ENCODE measurements at regions not wholly inside any gene's neighbourhood (a gene's known extent, or its start where the extent isn't known, plus 50 kb on each side); places are given as distances from the start of the nearest gene placed in this dataset.

GRCh38 chr2:162932416-162932815 is 93.8 kb upstream of the KCNH7 start:
- no peak for DNase-seq

GRCh38 chr2:162929571-162929970 is 91.0 kb upstream of the KCNH7 start:
- DNase-seq = no peak

DNA sequence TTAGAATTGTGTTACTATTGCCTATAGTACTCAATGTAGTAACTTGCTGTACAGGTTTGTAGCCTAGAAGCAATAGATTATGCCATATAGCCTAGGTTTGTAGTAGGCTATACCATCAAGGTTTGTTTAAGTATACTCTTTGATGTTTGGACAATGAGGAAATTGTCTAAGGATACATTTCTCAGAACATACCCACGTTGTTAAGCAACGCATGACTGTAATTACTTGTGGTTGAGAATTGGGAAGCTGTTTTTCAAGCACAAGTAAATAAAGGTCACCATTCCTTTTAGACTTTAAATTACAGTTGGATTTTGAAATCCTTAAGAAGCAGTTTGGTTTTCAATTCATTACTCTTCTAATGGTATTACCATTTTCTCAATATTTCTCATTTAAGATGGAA is 89.8 kb upstream of the KCNH7 start:
- DNase-seq = no peak

DNA sequence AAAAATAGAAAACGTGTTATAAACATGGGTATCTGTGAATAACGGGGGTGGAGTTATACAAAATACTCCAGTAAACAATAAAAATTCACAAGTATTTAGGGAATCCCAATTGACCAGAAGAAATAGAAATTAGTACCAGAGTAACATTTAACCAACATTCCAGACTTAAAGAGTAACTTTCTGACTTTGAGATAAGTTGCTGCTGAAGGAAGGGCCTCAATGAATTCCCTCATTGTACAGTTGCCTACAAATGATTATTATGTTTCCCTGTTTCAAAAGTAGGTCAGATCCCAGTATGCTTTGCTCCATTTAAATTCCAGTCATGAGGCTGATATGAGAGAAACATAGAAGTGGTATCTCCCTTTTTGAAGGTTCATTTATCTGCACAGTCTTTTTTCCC is 88.3 kb upstream of the KCNH7 start:
- DNase-seq = no peak

DNA sequence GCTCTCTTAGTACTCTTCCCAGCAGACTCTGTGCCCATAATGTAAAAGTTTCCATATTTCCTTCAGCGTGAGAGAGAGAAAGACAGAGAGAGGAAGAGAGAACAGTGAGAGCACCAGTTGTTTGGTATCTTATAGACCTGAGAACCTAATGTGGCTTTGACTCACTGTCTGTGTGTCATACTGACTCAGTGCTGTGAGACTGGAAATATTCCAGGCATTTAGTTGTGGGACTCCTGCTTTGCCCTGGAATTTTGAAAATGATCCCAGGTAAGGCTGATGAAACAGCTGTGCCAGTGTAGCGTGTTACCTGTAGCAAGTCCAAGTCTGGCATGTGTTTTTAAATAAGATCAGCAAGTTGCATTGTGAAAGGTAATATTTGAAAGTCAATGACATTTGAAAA is 87.9 kb upstream of the KCNH7 start:
- no peak for DNase-seq

- DNase-seq = no peak
Observed at GRCh38 chr2:162925595-162925994, 87.0 kb upstream of the KCNH7 start.

DNA sequence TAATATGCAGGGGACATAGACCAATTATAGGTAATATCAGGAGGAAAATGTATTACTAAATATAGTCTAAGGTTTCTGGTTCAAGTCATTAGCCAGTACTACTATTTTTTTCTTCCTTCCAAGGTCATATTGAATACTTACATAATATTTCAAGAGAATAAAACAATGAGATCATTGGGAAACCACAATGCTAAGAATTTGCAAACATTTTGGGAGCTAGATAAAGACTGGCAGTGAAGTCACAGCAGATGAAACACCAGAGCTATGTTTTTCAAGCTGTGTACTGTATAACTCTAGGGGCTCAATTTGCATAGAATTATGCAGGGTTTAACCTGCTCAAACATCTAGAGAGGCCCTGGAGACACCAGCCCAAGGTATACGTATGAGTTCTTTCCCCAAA is 80.5 kb upstream of the KCNH7 start:
- no peak for DNase-seq

DNA sequence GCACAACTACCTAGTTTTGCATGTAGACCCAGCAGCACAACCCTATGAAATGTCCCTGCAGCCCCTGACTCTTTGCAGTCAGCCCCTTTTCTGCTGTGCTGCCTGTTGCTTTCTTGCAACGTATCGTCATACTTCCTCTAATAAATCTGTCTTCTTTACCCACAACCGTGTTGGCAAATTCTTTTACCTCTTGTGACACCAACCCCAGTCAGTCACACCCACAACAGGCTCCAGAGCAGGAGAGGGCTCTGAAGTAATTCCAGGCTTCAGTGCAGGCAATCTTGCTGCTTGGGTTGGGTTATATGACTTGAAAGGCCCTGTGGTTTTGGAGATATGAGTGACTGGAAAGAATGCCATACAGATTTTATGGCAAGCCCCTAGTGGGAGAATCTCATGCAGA is 79.1 kb upstream of the KCNH7 start:
- DNase-seq = no peak

- no peak for DNase-seq
Observed at GRCh38 chr2:162916286-162916801, 77.8 kb upstream of the KCNH7 start.

- DNase-seq = no peak
Observed at GRCh38 chr2:162915858-162916257, 77.3 kb upstream of the KCNH7 start.

- DNase-seq = no peak
Observed at GRCh38 chr2:162914161-162914560, 75.6 kb upstream of the KCNH7 start.

DNA sequence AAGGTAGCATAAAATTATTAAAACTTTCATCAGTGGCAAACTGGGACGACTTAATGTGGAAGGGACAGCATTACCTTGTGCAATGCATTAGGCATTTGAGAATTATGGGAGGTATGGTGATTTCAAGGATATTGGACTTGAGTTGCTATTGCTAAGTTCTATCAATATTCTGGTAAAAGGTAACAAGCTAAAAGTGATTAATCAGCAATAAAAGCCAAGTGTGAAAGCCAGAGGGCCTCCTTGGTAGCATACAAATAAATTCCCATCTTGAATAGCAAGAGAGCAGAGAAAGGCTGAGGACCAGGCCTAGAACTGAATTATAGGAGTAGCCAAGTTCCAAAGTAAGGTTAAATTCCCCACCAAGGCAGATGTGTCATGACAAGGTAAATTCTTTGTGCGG is 74.2 kb upstream of the KCNH7 start:
- no peak for DNase-seq

DNA sequence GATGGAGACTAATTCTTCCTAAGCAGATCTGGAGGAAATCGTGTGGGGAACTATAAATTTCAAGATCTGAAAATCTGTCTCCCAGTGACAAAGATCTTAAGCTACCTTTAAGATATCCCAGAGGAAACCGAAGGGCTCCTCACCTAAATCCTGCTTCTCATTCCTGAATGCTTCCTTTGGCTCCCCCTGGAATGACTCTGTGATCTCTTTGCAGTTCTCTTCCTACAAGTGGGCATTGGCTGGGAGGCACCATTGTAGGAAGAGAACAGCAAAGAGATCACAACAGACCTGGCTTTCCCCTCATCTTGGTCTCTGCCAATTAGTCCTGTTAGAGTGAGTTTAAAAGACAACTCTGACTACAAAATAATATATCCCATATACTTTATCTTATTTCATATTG is 70.0 kb upstream of the KCNH7 start:
- DNase-seq = no peak

DNA sequence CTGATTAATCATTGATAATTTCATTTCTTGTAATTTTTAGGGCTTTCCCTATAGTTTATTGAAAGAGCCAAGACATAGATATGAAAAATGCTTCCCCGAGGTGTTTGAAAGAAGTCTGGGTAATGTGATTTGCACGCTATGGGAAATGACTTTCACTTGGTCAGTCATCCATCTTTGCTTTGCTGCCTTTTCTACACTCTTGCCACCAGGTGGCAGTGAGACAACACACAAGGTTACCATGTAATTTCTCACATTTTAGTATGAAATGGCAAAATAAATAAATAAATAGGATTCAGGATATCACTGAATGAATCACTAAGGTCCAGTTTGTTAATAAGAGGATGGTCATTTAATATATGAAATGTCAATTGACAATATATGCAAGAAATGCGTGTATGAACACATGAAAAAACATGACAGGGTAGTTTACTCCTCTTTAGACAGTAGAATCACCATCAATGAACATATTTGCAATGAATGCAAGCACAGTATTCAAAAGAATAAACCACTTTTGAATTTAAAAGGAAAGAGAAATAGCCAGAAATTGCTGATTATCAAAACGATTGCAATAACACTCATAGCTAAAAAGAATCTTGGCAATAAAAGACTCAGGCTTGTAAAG is 52.2 kb upstream of the KCNH7 start:
- no peak for DNase-seq

GRCh38 chr2:162888652-162889051 is 50.1 kb upstream of the KCNH7 start:
- DNase-seq = no peak
